ENCODE measurements at regions not wholly inside any gene's neighbourhood (a gene's known extent, or its start where the extent isn't known, plus 50 kb on each side); places are given as distances from the start of the nearest gene placed in this dataset.
"Not testable (repeated sequence)": the region's sequence is repeated elsewhere in the genome, so short reads cannot be mapped to it uniquely, and the experiment has no call there.

DNA sequence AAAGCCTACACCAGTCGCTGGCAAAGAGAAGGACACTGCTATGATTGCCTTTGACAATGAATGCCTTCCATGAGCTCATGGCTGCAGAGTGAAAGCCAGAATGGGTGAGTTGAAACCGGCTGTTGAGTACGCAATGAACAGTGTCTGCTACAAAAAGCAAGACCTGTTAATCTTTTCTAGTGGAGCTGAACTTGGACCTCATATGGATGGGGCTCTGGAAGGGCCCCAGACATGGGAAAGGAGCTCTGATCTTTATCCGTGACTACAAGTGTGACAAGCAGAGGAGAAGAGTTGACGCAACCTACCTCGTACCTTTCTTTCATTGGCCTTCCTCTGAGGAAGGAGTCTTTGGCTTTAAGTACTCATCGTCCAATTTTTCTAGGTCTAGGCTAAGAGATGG is 67.1 kb upstream of the TSC22D1 start (continued):
- TF ChIP-seq SP1 (IDR thresholded peaks at IDR 0.05; ENCODE audit: low read depth) = no peak

DNA sequence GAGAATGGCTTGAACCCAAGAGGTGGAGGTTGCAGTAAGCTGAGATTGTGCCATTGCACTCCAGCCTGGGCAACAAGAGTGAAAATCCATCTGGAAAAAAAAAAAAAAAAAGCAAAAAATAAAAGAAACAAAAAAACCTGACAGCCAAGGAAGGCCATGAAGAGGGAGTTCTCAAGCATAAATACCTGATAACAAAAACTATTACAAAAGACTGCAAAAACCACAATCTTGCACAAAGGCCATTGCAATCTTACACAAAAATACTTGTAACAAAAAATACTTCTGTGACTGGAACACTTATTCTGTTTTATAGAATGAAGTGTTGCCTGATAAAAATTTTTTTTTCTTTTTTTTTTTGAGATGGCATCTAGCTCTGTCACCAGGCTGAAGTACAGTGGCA is 61.5 kb upstream of the TSC22D1 start:
- Histone ChIP-seq H3K4me3 (replicated peaks in 1 of 2; ENCODE audit: low read depth in 1 of 2, low read length in 2 of 2) (no peak overlapping the region), H3K9ac (ENCODE audit: low read length) (no peak overlapping the region), H3K36me3 (ENCODE audit: control insufficient read depth in 1 of 2, insufficient read depth in 2 of 2, low read length in 2 of 2) (no peaks in the 10 kb centered on the region), H4K20me1 (ENCODE audit: insufficient read depth) (no peaks in the 10 kb centered on the region), H3K4me2 (ENCODE audit: low read length) (no peak overlapping the region), H3K27ac (ENCODE audit: low read depth, low read length) (no peak overlapping the region), H3K9me2 (ENCODE audit: insufficient read depth) (no peaks in the 10 kb centered on the region), H3K79me2 (ENCODE audit: insufficient read depth, low read length) (no peaks in the 10 kb centered on the region), H3K4me1 (ENCODE audit: control insufficient read depth in 1 of 2, insufficient read depth in 2 of 2, low read length in 2 of 2) (no peaks in the 10 kb centered on the region), H2AFZ (ENCODE audit: low read depth, low read length, poor library complexity, severe bottlenecking) (no peak overlapping the region), H3K27me3 (ENCODE audit: insufficient read depth, low read length) (no peaks in the 10 kb centered on the region), H3K9me3 (ENCODE audit: control insufficient read depth in 1 of 2, insufficient read depth in 1 of 2, low read depth in 1 of 2, low read length in 2 of 2) (no peaks in the 10 kb centered on the region)
- no TSS peak for BruUV-seq (replicated peaks)
- ChIA-PET RAD21 (ENCODE audit: low non-redundant PET in 1 of 2, low total read pairs in 2 of 2, uncharacterized antibody in 2 of 2, unreplicated experiment in 2 of 2) (no interaction called here), POLR2A (no interaction called here), CTCF (no interaction called here)
- intact Hi-C loops (cut with micrococcal nuclease) = no loop called here
- no peak for ATAC-seq
- TF ChIP-seq ZFX (IDR thresholded peaks at IDR 0.05) (no peak), YY1 (IDR thresholded peaks at IDR 0.05; ENCODE audit: extremely low read depth, insufficient replicate concordance, low read depth, low read length) (no peak)
- DNase-seq (ENCODE audit: low read depth, low spot score) = no peak

- Histone ChIP-seq H3K9me2 (ENCODE audit: insufficient read depth) (no peaks in the 10 kb centered on the region), H2AFZ (ENCODE audit: low read depth, low read length, poor library complexity, severe bottlenecking) (no peak overlapping the region), H3K36me3 (ENCODE audit: control insufficient read depth in 1 of 2, insufficient read depth in 2 of 2, low read length in 2 of 2) (no peaks in the 10 kb centered on the region), H3K4me2 (ENCODE audit: low read length) (no peak overlapping the region), H3K79me2 (ENCODE audit: insufficient read depth, low read length) (no peaks in the 10 kb centered on the region), H3K4me1 (ENCODE audit: control insufficient read depth in 1 of 2, insufficient read depth in 2 of 2, low read length in 2 of 2) (no peaks in the 10 kb centered on the region), H3K27me3 (ENCODE audit: insufficient read depth, low read length) (no peaks in the 10 kb centered on the region), H3K27ac (ENCODE audit: low read depth, low read length) (no peak overlapping the region), H3K4me3 (replicated peaks in 1 of 2; ENCODE audit: low read depth in 1 of 2, low read length in 2 of 2) (no peak overlapping the region), H3K9ac (ENCODE audit: low read length) (no peak overlapping the region), H4K20me1 (ENCODE audit: insufficient read depth) (no peaks in the 10 kb centered on the region), H3K9me3 (ENCODE audit: control insufficient read depth in 1 of 2, insufficient read depth in 1 of 2, low read depth in 1 of 2, low read length in 2 of 2) (no peaks in the 10 kb centered on the region)
- ChIA-PET POLR2A (no interaction called here), CTCF (no interaction called here), RAD21 (ENCODE audit: low non-redundant PET in 1 of 2, low total read pairs in 2 of 2, uncharacterized antibody in 2 of 2, unreplicated experiment in 2 of 2) (no interaction called here)
- ATAC-seq (no peak), DNase-seq (ENCODE audit: low read depth, low spot score) (no peak)
- TF ChIP-seq ZFX (IDR thresholded peaks at IDR 0.05) = no peak
- BruUV-seq (replicated peaks) = no TSS peak
- intact Hi-C loops (cut with micrococcal nuclease) = no loop called here
Observed at GRCh38 chr13:44629465-44630183, 53.5 kb upstream of the TSC22D1 start.

DNA sequence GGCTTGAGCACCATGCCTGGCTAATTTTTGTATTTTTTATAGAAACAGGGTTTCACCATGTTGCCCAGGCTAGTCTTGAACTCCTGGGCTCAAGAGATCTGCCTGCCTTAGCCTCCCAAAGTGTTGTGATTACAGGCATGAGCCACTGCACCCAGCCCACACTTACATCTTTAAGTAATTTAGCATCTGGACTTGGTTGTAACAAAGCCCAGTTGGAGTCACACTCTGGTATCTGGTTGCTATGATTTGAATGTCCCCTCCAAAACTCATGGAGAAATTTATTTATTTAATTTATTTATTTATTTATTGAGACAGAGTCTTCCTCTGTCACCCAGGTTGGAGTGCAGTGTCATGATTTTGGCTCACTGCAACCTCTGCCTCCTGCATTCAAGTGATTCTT is 52.7 kb upstream of the TSC22D1 start:
- BruUV-seq (replicated peaks); intact Hi-C loops (cut with micrococcal nuclease); POLR2A ChIA-PET: not testable (repeated sequence)

More for the DNA sequence above, 52.7 kb upstream of the TSC22D1 start:
- H3K4me2 ChIP-seq (ENCODE audit: low read length); H3K27ac ChIP-seq (ENCODE audit: low read depth, low read length); H3K9me3 ChIP-seq (ENCODE audit: control insufficient read depth in 1 of 2, insufficient read depth in 1 of 2, low read depth in 1 of 2, low read length in 2 of 2); H3K9me2 ChIP-seq (ENCODE audit: insufficient read depth); H3K4me1 ChIP-seq (ENCODE audit: control insufficient read depth in 1 of 2, insufficient read depth in 2 of 2, low read length in 2 of 2); H3K36me3 ChIP-seq (ENCODE audit: control insufficient read depth in 1 of 2, insufficient read depth in 2 of 2, low read length in 2 of 2); CTCF ChIA-PET; H4K20me1 ChIP-seq (ENCODE audit: insufficient read depth); H3K4me3 ChIP-seq (replicated peaks in 1 of 2; ENCODE audit: low read depth in 1 of 2, low read length in 2 of 2); H2AFZ ChIP-seq (ENCODE audit: low read depth, low read length, poor library complexity, severe bottlenecking); H3K27me3 ChIP-seq (ENCODE audit: insufficient read depth, low read length); ATAC-seq; H3K9ac ChIP-seq (ENCODE audit: low read length); DNase-seq (ENCODE audit: low read depth, low spot score); H3K79me2 ChIP-seq (ENCODE audit: insufficient read depth, low read length); RAD21 ChIA-PET (ENCODE audit: low non-redundant PET in 1 of 2, low total read pairs in 2 of 2, uncharacterized antibody in 2 of 2, unreplicated experiment in 2 of 2): not testable (repeated sequence)

All from HCT116 (cell line).